ENCODE measurements at regions not wholly inside any gene's neighbourhood (a gene's known extent, or its start where the extent isn't known, plus 50 kb on each side); places are given as distances from the start of the nearest gene placed in this dataset.

GRCh38 chr15:68528626-68529290 lies 50.0 kb upstream of the CORO2B start:
- H2AFZ ChIP-seq (ENCODE audit: low read depth, low read length), result no peak overlapping the region
- intact Hi-C loops (cut with micrococcal nuclease), result no loop called here
- H3K79me2 ChIP-seq (ENCODE audit: control insufficient read depth, insufficient read depth, low read length), result no peaks in the 10 kb centered on the region
- no peaks in the 10 kb centered on the region for H3K9me3 ChIP-seq (replicated peaks; ENCODE audit: control insufficient read depth, insufficient read depth, low read length)
- H4K20me1 ChIP-seq (replicated peaks; ENCODE audit: control insufficient read depth, extremely low read depth, insufficient read depth, low read length), result no peaks in the 10 kb centered on the region
- BruUV-seq (replicated peaks), result no TSS peak
- POLR2A ChIA-PET, result interaction anchor here (0.7 kb wide), 1 partner anchor 28 kb away, joined by 3 read pairs; no protein-coding TSS in a partner anchor
- no peak overlapping the region for H3K9ac ChIP-seq (replicated peaks; ENCODE audit: extremely low read depth, insufficient read depth, low read length)
- H3K27me3 ChIP-seq (ENCODE audit: control insufficient read depth in 2 of 2, insufficient read depth in 2 of 2, low read length in 2 of 2), result peaks cover 2 to 4% of the 10 kb centered on the region in 2 experiments
- DNase-seq (ENCODE audit: low read depth, low spot score) (peak; percentile 70), FAIRE-seq (peak; percentile 75)
- no peak overlapping the region for H3K4me3 ChIP-seq (replicated peaks in 1 of 3; ENCODE audit: insufficient read depth in 1 of 3, low read depth in 1 of 3, low read length in 3 of 3)
- TF ChIP-seq POLR2A (IDR thresholded peaks at IDR 0.05; ENCODE audit: low read depth, low read length) (no peak), GATA2 (IDR thresholded peaks at IDR 0.05; ENCODE audit: insufficient read depth, insufficient read length, low read depth, low read length) (peak; percentile 89), POLR2AphosphoS5 (IDR thresholded peaks at IDR 0.05; ENCODE audit: insufficient read depth, low read depth, low read length) (no peak), CTCF (IDR thresholded peaks at IDR 0.05; ENCODE audit: extremely low read depth in 1 of 2, insufficient read depth in 1 of 2, low read depth in 1 of 2, low read length in 2 of 2) (no peak), EZH2 (IDR thresholded peaks at IDR 0.05; ENCODE audit: borderline replicate concordance, low read depth, low read length, severe bottlenecking) (no peak), JUN (IDR thresholded peaks at IDR 0.05; ENCODE audit: borderline replicate concordance, insufficient read depth, insufficient read length, low read depth) (no peak), MYC (IDR thresholded peaks at IDR 0.05; ENCODE audit: low read depth, low read length) (no peak), FOS (IDR thresholded peaks at IDR 0.05; ENCODE audit: borderline replicate concordance, insufficient read depth, low read length) (peak; percentile 10), MAX (IDR thresholded peaks at IDR 0.05; ENCODE audit: insufficient read depth, insufficient read length) (no peak)
- no peak overlapping the region for H3K27ac ChIP-seq (ENCODE audit: insufficient read depth, low read depth, low read length)
- dilution Hi-C loops (cut with MboI; ENCODE audit: extremely low pct_ligation_motif_present, low sequenced_read_pairs), result no loop called here
- CTCF ChIA-PET, result interaction anchor here (1.0 kb wide), 1 partner anchor 21 kb away, joined by 3 read pairs; no protein-coding TSS in a partner anchor
- H3K36me3 ChIP-seq (ENCODE audit: control insufficient read depth in 2 of 2, extremely low read depth in 1 of 2, insufficient read depth in 2 of 2, low read length in 2 of 2), result no peaks in the 10 kb centered on the region
- peaks cover 7% of the 10 kb centered on the region for H3K4me1 ChIP-seq (ENCODE audit: control insufficient read depth, extremely low read depth, insufficient read depth, low read length)
- H3K4me2 ChIP-seq (ENCODE audit: insufficient read depth, low read length), result peak overlapping the region; percentile 15
- H3K9me1 ChIP-seq (replicated peaks; ENCODE audit: control insufficient read depth, extremely low read depth, insufficient read depth, low read length), result no peaks in the 10 kb centered on the region

Data from endothelial cell of umbilical vein (primary cell).